CD4-positive, alpha-beta T cell treated with Interleukin-15 for 1 hour (primary cell): ENCODE measurements at regions not wholly inside any gene's neighbourhood (a gene's known extent, or its start where the extent isn't known, plus 50 kb on each side); places are given as distances from the start of the nearest gene placed in this dataset.
A peak's percentile ranks its signal among the peaks of the same experiment; 100 is the strongest.
"Not testable (repeated sequence)": the region's sequence is repeated elsewhere in the genome, so short reads cannot be mapped to it uniquely, and the experiment has no call there.

Experiments
- DNase-seq: peaks from one replicate; pipeline ENCODE4 v3.0.0-alpha.2; 2020

DNA sequence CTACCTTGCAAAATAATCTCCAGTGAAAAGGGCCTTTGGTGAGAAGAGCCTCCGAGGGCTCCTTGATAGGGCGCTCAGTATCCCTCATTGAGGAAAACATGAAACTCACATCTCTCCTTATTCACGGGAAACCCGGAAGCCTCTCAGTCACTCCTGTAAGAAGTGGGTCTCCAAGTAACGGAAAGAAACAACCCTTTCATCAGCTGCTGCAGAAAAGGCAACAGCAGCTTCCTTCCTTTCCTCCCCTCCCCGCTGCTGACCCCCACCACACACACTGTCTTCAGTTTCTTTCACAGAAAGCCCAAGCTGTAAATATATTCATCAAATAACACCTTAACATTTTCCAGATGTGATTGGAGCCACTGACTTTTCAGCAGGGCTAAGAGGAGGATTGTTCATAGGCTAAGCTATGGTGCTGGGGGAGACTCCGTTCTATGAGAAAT, 81.4 kb downstream of the C9orf152 start:
- no peak for DNase-seq

DNA sequence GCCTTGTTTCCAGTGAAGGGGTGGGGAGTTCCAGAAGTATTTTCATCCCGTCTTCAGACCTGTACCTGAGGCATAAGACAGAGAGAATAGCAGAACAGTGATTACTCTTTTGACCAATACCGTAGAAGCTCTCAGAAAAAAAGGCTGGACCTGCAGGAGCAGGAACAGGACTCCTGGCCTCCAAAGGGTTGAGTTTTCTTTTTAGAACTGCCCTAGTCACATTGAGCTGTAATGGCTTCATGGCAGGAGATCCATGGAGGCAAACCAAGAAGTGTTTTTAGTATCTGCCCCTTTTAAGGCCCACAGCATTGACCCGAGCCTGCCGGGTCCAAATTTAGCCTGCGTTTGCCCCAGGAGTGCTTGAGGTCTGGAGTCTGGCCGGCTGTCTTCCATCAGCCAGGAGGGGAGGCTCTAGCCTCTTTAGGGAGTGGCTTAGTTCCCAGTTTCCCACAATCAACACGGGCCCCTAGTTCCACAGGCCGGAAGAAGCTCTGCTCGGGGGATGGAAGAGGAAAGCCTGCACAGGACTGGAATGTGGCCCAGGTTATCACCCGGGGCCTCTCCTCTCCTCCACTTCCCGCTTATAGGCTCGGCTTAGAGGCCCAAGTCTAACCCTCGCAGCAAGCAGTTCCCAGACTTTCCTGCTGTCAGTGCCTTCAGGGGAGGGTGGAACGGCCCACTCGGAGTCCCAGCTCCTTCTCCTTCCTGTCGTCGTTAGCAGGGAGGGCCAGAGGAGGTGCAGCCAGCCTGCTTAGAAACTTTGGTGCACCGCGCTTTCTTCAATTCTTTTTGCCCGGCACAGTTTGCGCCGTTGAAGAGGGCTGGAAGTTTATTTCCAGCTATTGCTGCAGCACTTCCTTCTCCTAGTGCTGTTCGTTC, 80.7 kb downstream of the C9orf152 start:
- DNase-seq, result no peak

DNA sequence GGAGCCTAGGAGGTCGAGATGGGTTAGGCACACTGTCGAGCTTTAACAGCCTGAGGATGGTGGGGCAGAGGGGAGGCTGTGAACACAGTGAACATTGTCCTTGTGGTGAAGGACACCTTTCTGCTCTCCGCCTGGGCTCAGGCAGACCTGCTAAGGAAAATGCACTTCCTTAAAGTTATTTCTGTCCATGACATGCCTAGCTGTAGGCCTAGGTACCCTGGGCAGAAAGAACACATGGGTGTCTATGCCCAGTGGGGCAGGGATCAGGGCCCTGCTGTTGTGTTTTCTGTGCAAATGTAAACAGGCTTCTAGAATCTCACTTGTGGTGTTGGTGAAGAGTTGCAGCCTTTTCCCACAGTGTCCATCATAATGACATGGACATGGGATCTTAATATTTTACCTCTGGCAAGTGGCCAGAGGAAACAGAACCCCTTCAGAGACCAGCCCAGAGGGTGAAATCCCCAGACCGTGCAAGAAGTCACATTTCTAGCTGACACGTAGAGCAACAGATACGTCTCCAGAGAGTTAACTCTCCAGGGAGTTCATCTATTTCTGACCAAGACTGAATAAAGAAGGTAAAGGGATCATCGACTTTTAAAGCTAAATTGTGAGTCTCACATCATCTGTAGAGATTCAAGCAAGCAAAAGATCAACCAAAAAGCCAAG, 79.2 kb downstream of the C9orf152 start:
- DNase-seq, result no peak

DNA sequence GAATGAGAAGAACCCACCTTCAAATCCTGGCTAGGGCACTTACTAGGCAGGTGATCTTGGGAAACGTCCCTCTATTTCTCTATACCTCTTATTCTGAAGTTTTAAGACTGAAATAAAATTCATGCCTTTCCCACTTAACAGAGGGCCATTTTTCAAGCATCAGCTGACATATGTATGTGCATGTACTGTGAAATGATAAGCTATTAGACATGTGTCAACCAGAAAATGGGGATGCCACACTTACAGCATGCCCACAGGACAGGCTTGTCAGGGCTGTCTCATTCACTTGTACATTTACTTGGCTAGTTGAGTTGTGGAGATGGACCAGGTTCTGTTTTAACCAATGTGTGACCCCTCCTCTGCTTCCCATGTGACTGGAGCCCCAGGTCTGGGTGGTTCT, 78.5 kb downstream of the C9orf152 start:
- no peak for DNase-seq

DNA sequence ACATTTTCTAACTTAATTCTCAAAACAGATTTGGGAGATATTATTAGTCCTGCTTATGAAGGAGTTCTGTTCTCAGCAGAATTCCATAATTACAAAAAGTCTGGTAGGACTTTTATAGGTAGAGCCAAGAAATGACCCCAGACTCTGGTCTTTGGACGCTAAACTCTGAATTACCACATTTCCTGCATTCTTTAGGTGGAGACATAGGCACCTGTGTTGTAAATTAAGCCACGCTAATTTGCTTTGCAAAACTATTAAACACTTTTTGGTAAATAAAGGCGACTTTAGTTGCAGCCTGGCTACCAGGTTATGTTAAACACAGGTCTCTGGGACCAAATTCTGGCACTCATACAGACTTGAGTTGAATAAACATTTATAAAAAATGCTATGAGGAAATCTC, 77.7 kb downstream of the C9orf152 start:
- DNase-seq, result no peak

- no peak for DNase-seq
These were observed 77.1 kb downstream of the C9orf152 start for GRCh38 chr9:110130791-110131416.

GRCh38 chr9:110131499-110131898, 76.5 kb downstream of the C9orf152 start:
- DNase-seq, result no peak

- DNase-seq, result not testable (repeated sequence)
These were observed 75.4 kb downstream of the C9orf152 start for GRCh38 chr9:110132531-110132930.

GRCh38 chr9:110133059-110133458, 74.9 kb downstream of the C9orf152 start:
- DNase-seq, result no peak

- no peak for DNase-seq
These were observed 74.2 kb downstream of the C9orf152 start for GRCh38 chr9:110133608-110134210.

- DNase-seq, result no peak
These were observed 72.1 kb downstream of the C9orf152 start for GRCh38 chr9:110135846-110136245.

GRCh38 chr9:110136802-110137201, 71.2 kb downstream of the C9orf152 start:
- no peak for DNase-seq

DNA sequence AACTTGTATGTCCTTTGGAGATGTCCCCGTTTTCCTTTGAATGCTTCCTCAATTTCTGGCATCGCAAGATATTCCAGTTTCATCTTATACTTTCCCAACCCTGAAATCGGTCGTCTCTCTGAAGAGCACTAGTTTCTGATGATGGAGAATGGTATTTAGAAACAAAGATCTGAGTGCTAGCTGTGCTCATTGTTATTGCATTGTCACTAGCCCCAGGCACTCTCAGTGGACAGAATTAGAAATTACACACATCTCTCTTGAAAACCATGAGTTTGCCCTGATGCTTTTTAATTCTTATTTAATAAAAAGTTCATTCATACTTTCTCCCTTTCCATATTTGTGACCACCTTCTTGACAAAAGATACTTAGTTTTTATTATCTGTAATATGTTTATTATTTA, 67.7 kb downstream of the C9orf152 start:
- no peak for DNase-seq

DNA sequence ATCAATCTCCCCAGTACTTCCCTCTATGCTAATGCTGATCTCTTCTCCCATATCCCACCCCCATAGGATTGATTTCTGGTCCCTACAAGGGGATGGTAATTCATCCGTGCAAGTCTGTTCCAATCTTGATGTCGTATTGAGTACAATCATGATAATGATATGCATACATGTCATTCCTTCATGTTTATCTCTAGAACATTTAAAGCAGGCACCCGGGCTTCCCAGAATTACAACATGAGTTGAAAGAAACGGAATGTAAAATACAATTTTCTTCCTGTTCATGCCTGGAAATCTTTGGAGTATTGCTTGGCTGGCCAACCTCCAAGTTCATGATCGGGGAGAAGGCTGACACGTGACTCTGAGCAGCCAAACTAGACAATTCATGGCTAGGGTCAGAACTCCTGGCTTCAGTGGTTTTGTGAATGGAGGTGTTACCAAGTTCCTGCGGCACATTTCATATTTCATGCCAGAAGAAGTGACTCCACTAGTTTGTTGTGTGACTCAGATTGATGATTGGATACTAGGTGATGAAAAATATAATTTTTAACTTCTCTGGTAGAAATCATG, 66.6 kb downstream of the C9orf152 start:
- DNase-seq, result no peak

GRCh38 chr9:110142253-110142652, 65.7 kb downstream of the C9orf152 start:
- DNase-seq, result no peak

- DNase-seq, result no peak
These were observed 65.0 kb downstream of the C9orf152 start for GRCh38 chr9:110142868-110143481.

DNA sequence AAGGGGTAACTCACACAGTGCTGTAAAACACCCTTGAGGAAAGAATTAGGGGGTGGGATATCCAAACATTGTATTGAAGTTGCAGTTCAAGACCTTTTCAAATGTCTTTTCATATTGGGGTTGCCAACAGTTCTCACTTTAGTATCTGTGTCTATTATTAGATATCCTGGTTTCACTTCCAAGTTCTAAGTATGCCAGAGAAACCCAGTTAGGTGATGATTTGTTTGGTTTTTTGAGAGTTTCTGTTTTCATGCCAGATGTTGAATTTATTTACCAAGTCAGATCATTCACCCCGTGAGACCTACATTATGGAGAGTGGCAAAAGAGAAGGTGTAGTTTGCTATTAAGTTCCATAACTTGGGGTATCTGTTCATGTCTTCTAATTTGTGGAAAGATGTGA, 64.5 kb downstream of the C9orf152 start:
- no peak for DNase-seq

GRCh38 chr9:110143950-110144545, 63.9 kb downstream of the C9orf152 start:
- DNase-seq, result peak; percentile 37

- DNase-seq, result no peak
These were observed 61.6 kb downstream of the C9orf152 start for GRCh38 chr9:110146373-110146772.

DNA sequence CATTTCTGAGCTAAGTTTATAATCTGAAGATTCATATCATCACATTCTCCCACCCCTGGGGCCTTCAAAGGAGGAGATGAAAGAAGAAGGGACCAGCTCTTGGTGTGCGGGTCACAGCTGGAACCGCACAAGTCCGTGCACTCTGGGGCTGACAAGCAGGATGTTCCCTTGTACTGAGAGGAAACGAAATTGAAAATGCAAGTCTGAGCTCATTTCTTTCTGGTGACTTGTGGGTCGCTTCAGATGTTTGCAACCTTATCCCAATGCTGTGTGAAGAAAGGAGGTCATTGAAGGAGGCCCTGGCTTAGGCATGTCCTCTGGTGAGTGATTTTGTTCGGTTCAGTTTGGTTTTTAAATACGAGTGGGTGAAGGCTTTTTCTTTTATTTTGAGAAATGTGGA, 59.6 kb downstream of the C9orf152 start:
- peak; percentile 43 for DNase-seq

DNA sequence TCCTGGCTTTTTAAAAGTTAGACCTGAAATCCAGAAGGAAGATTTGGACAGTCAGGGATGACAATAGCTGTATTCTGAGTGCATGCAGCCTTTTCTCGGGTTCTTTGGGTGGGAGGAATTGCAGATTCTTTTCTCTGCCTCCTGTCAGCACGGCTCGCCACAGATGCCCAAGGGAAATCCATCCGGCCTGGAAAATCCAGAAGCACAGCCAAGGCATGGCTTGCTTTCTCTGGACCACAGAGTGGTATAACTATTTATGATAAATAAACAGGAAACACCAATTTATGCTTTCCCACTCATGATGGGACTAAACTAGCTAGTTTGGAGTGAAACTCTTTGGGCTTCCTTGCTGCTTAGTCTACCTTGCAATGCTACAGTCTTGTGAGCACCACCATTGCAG, 59.1 kb downstream of the C9orf152 start:
- DNase-seq, result no peak
